ENCODE measurements at regions not wholly inside any gene's neighbourhood (a gene's known extent, or its start where the extent isn't known, plus 50 kb on each side); places are given as distances from the start of the nearest gene placed in this dataset.
A peak's percentile ranks its signal among the peaks of the same experiment; 100 is the strongest.

DNA sequence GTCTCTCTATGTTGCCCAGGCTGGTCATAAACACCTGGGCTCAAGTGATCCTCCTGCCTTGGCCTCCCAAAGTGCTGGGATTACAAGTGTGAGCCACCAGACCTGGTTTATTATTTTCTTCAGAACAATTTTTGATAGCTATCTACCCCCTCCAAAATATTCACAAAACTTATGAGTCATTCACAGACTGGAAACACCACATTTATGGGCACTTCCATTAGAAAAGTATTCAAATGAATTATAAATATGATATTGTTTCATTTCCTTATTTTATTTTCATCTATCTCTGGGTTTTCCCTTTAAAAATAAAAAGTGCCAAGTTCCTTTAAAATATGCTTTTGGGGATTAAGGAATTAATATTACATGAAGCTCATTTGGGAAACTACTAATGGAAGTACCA lies 58.8 kb upstream of the MSTN start:
- H3K4me3 ChIP-seq (replicated peaks; ENCODE audit: low read depth, low read length) = no peak overlapping the region
- DNase-seq (ENCODE audit: low read depth) = no peak
- TF ChIP-seq, protein P1, sequence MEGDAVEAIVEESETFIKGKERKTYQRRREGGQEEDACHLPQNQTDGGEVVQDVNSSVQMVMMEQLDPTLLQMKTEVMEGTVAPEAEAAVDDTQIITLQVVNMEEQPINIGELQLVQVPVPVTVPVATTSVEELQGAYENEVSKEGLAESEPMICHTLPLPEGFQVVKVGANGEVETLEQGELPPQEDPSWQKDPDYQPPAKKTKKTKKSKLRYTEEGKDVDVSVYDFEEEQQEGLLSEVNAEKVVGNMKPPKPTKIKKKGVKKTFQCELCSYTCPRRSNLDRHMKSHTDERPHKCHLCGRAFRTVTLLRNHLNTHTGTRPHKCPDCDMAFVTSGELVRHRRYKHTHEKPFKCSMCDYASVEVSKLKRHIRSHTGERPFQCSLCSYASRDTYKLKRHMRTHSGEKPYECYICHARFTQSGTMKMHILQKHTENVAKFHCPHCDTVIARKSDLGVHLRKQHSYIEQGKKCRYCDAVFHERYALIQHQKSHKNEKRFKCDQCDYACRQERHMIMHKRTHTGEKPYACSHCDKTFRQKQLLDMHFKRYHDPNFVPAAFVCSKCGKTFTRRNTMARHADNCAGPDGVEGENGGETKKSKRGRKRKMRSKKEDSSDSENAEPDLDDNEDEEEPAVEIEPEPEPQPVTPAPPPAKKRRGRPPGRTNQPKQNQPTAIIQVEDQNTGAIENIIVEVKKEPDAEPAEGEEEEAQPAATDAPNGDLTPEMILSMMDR (IDR thresholded peaks at IDR 0.05; ENCODE audit: low read length, missing control alignments) = no peak

DNA sequence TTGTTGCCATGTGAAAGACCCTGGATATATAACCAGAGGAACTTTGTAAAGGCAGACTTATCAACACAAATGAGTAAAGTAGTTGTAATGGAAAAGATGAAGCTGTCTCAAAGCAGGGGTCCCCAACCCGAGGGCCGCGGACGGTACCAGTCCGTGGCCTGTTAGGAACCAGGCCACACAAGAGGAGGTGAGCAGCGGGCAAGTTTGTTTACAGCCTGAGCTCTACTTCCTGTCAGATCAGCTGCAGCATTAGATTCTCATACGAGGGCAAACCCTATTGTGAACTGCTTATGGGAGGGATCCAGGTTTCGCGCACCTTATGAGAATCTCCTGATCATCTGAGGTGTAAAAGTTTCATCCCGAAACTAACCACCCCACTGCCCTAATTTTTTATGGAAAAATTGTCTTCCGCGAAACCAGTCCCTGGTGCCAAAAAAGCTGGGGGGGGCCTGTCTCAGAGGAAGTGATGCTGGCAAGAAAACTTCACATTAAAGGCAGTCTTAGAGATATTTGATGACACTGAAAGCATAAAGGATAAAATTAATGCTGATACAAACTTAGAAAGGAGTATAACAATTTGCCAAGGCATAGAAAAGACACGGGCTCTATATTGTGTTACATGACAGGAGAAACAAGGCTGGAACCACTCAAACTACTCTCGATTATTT lies 57.5 kb upstream of the MSTN start:
- no peak for DNase-seq (ENCODE audit: low read depth)
- TF ChIP-seq, protein P1 (IDR thresholded peaks at IDR 0.05; ENCODE audit: low read length, missing control alignments) = no peak
- H3K4me3 ChIP-seq (replicated peaks; ENCODE audit: low read depth, low read length) = no peak overlapping the region

DNA sequence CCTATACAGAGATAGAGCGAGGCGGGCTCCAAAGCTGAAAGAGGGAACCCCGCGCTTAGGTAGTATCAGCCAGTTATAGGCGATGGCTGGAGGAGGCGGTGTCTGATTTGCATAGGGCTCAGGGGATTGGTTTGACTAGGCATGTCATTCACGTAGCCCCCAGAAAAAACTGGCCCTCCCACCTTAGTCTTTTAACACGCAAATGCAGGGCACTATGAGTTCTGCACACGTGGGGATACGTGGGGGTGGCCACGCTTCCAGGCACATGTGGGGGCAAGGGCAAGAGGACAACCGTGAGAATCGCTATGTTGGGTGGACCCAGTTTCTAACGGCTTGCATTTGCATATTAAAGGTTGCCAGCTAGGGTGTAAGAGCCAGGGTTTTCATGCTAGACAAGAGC lies 56.7 kb upstream of the MSTN start:
- peak overlapping the region; percentile 25 for H3K4me3 ChIP-seq (replicated peaks; ENCODE audit: low read depth, low read length)
- peak; percentile 21 for DNase-seq (ENCODE audit: low read depth)
- TF ChIP-seq, protein P1 (IDR thresholded peaks at IDR 0.05; ENCODE audit: low read length, missing control alignments) = no peak

DNA sequence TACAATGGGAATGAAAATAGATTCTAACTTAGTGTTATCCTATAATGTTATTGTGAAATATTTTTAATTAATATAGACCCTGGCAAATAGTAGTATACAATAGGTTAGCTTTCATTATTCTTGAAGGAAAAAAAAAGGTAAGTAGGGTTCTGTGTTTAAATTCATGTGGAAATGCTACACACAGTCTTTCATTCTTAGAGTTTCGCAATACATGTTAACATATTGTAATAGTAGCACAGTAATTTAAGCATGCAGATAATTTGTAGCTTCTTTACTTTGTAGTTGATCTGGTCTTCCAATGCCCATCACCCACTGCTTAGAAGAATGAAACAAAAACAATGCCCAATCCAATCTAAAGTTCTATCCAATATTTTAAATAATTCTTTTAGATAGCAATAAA lies 54.8 kb upstream of the MSTN start:
- no peak for DNase-seq (ENCODE audit: low read depth)
- TF ChIP-seq, protein P1 (IDR thresholded peaks at IDR 0.05; ENCODE audit: low read length, missing control alignments) = no peak
- no peak overlapping the region for H3K4me3 ChIP-seq (replicated peaks; ENCODE audit: low read depth, low read length)

DNA sequence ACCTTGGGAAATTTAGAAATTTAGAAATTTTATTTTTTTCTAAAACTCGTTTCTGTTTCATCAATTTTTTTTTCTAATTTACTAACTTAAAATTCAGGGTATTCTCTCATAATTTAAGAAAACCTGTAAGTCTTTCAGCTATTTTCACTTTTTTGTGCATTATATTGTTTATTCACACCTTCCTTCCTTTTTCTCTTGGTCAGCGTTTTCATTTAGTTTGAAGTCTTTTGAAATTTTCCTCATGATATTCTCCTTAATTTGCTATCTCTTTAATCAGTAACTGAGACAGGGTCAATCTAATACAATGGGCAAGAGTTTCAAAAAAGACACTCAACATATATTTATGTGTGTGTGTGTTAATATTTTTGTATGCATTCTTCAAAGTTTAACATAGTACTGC lies 50.5 kb upstream of the MSTN start:
- TF ChIP-seq, protein P1 (IDR thresholded peaks at IDR 0.05; ENCODE audit: low read length, missing control alignments) = no peak
- no peak for DNase-seq (ENCODE audit: low read depth)
- no peak overlapping the region for H3K4me3 ChIP-seq (replicated peaks; ENCODE audit: low read depth, low read length)

Measured in fibroblast of pulmonary artery (primary cell).